Stimulated activated naive CD8-positive, alpha-beta T cell treated with anti-CD3 and anti-CD28 coated beads, Interleukin-15, Interleukin-2, amounts not matched to agents 100 U/mL and 50 U/mL, for 24 hours (primary cell): ENCODE measurements at regions not wholly inside any gene's neighbourhood (a gene's known extent, or its start where the extent isn't known, plus 50 kb on each side); places are given as distances from the start of the nearest gene placed in this dataset.

Experiments
- ATAC-seq: fragments of 150-1000 bp; cut with Tn5 transposase; one replicate; pipeline ENCODE4 v1.10.0; 2021
- DNase-seq: peaks from one replicate; pipeline ENCODE4 v3.0.0; 2021

- DNase-seq (no peak), ATAC-seq (no peak)
Observed at GRCh38 chr15:35320158-35320780, 225.7 kb downstream of the DPH6 start.

DNA sequence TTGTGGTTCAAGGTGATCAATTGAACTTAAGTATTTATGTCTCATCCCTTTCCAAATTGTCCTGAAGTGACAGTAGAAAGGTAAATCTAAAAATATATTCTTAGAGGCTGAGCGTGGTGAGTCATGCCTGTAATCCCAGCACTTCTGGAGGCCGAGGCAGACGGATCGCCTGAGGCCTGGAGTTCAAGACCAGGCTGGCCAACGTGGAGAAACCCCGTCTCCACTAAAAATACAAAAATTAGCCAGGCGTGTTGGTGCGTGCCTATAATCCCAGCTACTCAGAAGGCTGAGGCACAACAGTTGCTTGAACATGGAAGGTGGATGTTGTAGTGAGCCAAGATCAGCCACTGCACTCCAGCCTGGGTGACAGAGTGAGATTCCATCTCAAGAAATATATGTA lies 226.6 kb downstream of the DPH6 start:
- DNase-seq (no peak), ATAC-seq (no peak)

DNA sequence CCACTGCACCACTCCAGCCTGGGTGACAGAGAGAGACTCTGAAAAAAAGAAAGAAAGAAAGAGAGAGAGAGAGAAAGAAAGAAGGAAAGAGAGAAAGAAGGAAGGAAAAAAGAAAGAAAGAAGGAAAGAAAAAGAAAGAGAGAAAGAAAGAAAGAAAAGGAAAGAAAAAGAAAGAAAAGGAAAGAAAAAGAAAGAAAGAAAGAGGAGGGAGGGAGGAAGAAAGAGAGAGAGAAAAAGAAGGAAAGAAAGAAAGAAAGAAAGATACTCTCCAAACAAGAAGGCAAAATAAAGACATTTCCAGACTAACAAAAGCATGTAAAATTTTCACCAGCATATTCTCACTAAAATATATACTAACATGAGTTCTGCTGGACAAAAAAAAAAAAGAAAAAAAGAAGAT lies 228.7 kb downstream of the DPH6 start:
- ATAC-seq: no peak
- DNase-seq: no peak

DNA sequence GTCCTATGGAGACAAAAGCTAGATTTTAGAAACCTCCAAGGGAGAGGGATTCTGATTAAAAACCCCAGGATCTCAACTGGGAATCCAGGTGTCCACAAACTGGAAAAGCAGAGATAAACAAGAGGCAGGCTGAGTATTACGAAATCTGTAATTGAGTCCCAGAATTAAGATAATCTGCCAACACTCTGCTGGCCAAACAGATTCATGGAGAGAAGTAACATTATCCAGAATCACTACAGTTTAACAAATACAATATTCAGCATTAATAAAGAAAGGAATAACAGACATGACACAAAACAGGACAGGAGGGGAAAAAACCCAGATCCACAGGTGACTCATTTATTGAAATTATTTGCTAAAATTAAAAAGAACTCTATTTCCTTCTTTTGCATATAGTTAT lies 227.2 kb upstream of the NANOGP8 start:
- no peak for ATAC-seq
- no peak for DNase-seq

GRCh38 chr15:35311615-35312014 lies 226.5 kb upstream of the NANOGP8 start:
- ATAC-seq (no peak), DNase-seq (no peak)

DNA sequence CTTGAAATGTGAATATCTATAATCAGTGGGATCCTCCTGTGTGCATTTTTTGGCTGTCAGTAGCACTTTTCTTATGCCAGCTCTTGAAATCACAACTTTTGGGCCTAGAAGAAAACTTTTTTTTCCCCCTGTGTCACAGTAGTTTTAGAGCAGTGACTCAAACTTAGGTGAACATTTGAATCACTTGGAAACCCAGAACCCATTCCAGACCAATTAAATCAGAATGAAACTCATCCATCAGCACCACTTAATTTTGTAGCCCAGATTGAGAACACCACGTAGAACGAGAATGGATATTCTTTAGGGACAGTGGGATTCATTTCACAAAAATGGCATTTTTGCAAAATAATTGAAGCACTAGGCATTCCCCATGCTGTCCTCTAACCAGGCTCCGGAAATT lies 224.8 kb upstream of the NANOGP8 start:
- DNase-seq (no peak), ATAC-seq (no peak)

DNA sequence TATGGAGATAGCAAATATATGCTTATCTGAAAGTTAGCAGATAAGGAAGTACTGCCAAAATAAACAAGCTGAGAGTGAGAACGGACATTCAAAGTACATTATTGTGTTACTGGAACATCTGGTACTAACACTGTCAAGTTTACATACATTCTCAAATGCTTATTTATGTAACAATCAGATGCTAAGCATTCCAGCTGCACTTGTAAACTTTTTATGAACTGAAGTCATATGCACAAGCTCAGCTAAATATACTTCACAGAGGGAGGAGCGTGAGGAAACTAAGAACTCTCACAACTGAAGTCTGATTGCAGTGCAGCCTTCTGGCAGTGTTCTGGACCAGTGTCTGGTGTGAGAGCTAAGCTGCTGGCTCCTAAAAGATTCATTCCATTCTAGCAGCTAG lies 223.7 kb upstream of the NANOGP8 start:
- DNase-seq: no peak
- no peak for ATAC-seq

DNA sequence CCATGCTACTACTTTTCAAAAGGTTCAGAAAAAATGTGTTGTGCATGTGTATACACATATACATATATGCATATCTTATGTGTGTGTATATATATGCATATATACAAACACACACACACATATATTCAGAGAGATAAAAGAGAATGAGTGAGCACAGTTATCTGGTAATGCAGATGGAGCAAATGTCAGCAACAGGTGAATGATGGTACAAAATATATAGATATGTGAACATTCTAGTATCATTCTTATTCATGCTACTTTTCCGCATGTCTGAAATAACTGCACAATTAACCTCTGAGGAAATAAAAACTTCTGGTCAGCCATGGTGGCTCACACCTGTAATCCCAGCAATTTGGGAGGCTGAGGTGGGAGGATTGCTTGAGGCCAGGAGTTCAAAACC lies 222.6 kb upstream of the NANOGP8 start:
- ATAC-seq (no peak), DNase-seq (no peak)

GRCh38 chr15:35307026-35307425 lies 221.9 kb upstream of the NANOGP8 start:
- no peak for ATAC-seq

DNA sequence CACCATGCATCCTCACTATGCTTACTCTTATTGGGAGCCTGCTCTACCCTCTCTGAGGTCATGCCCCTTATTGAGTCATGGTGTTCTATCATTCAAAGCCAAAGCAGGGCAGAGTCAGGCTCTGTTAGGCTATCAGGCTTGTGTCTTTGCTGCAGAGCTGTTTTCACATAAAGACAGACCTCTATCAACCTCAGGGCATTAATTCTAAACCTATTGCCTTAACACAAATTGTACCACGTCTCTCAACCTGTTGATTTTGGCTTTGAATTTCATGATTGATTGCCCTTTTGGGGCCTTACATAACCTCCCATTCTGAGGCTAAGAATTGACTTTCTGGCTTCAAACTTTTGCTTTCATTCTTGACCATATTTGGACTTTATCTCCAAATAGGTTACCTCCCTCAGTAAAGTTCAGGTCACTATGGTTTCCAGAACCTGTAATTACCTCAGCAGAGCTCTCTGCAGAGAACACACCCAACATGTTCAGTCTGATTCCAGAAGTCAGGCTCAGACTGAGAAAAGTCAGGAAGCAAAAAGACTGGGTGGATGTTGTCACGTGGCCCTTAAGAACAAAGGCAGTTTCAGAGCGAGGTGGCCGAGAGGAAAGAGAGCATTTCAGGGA lies 221.4 kb upstream of the NANOGP8 start:
- ATAC-seq (no peak), DNase-seq (no peak)

More at GRCh38 chr15:35307026-35307425, 221.9 kb upstream of the NANOGP8 start:
- no peak for DNase-seq

- ATAC-seq (no peak), DNase-seq (no peak)
Observed at GRCh38 chr15:35305946-35306345, 220.9 kb upstream of the NANOGP8 start.

- no peak for DNase-seq
- ATAC-seq: no peak
Observed at GRCh38 chr15:35305031-35305550, 220.0 kb upstream of the NANOGP8 start.

GRCh38 chr15:35304389-35304788 lies 219.3 kb upstream of the NANOGP8 start:
- DNase-seq: no peak
- no peak for ATAC-seq

DNA sequence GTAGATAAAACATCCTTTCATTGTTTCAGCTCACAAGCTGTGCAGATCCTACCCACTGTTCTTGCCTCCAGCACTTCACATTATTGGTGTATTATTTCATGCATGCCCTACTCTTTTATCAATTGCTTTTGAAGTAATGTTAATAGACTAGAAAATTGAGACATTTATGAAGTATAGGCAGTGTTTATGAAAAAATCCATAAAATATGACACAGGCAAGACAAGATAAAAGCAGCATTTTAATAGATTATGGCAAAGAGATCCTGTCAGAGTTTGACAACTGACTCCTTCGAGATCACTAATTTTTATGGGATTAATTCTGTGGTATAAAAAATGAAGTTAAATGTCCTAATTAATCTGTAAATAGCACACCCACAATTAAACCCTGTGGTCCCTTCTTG lies 217.2 kb upstream of the NANOGP8 start:
- DNase-seq (no peak), ATAC-seq (no peak)

DNA sequence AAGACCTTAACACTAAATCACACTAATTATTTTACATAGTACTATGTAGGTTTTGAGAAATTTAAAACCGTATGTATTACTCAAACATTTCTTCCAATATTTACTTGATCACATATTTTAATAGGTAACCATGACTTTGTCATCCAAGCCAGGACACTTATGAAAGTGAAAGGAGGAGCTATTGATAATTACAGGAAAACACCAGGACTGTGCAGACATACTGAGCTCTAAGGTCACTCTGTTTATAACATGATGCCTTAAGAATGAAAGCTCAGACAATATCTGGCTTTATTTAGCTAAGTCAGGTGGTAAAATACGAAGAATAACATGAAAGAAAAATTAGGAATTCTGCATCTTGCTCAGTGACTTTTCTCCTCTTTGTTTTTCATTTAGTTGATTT lies 216.0 kb upstream of the NANOGP8 start:
- DNase-seq: no peak
- ATAC-seq: no peak

DNA sequence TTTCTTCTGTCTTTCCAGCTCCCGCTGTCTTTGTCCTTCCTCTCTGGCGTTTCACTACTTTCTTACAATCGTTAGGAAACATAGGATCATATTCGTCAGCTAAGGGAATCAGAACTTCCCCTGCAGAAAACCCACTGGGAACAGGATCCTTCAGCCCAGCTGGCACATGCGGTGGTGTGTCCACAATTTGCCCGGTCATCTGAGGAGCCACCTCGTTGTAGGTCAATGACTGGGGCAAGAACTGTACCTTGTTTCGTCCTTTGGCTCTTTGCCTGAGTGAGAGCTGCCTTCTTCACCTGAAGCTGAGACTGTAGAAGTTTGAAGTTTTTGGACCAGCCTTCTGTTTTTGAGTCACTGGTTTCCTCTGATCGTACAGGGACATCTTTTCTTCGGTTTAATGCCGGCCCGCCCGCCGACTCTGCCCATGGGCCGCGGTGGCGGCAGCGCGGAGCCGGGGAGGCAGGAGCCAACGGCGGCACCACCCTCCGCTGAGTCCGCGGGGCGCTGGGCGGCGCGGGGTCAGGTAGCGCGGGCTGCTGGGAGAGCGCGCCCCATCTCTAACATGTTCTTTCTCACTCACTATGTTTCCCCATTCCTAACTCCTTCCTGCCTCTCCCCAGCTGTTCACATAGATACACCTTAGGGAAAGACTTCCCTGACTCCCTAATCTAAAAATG lies 214.1 kb upstream of the NANOGP8 start:
- ATAC-seq: no peak
- no peak for DNase-seq

- no peak for ATAC-seq
- DNase-seq: no peak
Observed at GRCh38 chr15:35298509-35298908, 213.4 kb upstream of the NANOGP8 start.

DNA sequence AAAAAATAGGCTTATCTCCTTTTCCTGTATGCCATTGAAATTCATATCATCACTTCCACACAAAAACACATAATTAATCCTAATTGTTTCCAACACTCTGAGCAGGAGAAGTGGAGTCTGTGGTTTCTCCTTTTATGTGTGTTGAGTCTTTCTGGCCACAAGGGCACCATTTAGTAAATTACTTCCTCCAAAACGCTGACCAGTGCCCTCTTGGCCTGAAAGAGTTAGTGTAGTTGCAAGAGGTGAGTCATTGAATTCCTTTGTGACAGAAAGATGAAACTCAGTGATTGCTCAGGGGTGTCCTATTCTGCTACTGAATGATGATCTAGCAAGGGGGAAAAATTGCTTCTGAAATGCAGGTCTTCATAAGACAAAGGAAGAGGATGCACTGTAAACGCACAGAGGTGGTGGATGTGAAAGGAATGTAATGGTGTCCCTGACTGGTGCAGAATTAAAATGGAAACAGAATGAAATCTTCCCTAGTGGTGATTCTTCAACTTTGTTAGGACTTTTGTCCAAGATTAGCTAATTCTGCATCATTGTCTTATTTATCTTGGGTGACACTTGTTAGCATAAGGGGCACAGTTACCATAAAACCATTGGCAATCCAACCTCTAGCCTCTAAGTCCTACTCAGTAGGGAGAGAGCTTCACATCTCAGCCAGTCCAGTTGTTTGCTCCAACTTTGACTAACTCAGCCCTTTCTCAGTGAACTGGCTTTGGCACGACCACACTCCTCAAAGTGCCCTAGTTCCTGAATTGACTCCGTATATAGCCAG lies 208.4 kb upstream of the NANOGP8 start:
- ATAC-seq: no peak
- no peak for DNase-seq

DNA sequence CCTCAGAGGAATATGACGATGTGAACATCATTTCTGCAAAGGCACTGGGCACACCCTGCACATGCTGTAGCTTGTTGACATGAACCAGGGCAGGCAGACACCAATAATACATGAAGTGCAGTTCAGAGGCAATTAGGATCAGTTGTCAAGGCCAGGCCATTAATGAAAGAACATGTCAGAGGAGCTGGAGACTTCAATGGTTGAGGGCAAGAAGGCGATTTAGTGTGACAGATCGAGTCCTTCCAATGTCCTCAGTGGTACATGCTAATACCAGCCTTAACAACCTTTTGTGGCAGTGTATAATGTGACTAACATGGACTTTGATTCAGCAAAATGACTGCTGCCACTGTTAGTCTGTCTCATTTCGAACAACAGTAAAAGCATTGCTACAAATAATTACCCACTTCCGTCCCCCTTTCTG lies 205.2 kb upstream of the NANOGP8 start:
- DNase-seq: no peak
- no peak for ATAC-seq

GRCh38 chr15:35289024-35289617 lies 204.0 kb upstream of the NANOGP8 start:
- DNase-seq: no peak

GRCh38 chr15:35288580-35288979 lies 203.5 kb upstream of the NANOGP8 start:
- DNase-seq: no peak
- no peak for ATAC-seq

More at GRCh38 chr15:35289024-35289617, 204.0 kb upstream of the NANOGP8 start:
- ATAC-seq: no peak

DNA sequence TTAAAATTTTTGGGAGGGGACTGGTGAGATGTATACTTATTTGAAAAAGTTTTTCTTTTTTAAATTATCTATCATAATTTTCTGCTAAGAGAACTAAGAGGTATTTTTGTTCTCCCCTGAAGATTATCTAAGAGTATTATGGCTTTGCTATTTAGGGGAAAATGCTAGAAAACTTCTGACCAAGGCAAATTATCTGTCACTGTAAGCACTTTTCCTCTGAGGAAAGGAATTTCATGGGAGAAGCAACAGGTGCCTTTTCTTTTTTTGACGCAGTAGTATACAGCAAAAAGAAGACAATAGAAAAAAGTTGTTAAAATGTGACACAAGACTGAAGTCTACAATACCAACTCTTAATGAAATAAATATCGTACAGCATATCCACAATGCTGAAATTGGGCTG lies 201.6 kb upstream of the NANOGP8 start:
- ATAC-seq: no peak
- no peak for DNase-seq
